Kidney epithelial cell (primary cell): ENCODE measurements at regions not wholly inside any gene's neighbourhood (a gene's known extent, or its start where the extent isn't known, plus 50 kb on each side); places are given as distances from the start of the nearest gene placed in this dataset.
A peak's percentile ranks its signal among the peaks of the same experiment; 100 is the strongest.

Source experiments
- DNase-seq: peaks from one replicate; pipeline ENCODE4 v3.0.0-alpha.2; 2010; ENCODE audit warnings: low read depth
- H3K27me3 ChIP-seq: 2 replicates; pipeline ENCODE4 v1.6.0; 2011; ENCODE audit warnings: low read length; ENCODE audit not compliant: control insufficient read depth, insufficient read depth
- H3K36me3 ChIP-seq: 2 replicates; pipeline ENCODE4 v1.5.1; 2011; ENCODE audit warnings: low read length; ENCODE audit not compliant: control insufficient read depth, insufficient read depth
- H3K4me3 ChIP-seq: 2 replicates; pipeline ENCODE4 v1.5.1; 2011; ENCODE audit warnings: low read depth, mild to moderate bottlenecking, control low read depth, low read length
- CTCF ChIP-seq: IDR thresholded peaks from 2 replicates; pipeline ENCODE4 v1.5.1; 2011; ENCODE audit warnings: mild to moderate bottlenecking, moderate library complexity, low read length, control low read depth, inconsistent platforms; ENCODE audit not compliant: insufficient read depth, poor library complexity, severe bottlenecking

DNA sequence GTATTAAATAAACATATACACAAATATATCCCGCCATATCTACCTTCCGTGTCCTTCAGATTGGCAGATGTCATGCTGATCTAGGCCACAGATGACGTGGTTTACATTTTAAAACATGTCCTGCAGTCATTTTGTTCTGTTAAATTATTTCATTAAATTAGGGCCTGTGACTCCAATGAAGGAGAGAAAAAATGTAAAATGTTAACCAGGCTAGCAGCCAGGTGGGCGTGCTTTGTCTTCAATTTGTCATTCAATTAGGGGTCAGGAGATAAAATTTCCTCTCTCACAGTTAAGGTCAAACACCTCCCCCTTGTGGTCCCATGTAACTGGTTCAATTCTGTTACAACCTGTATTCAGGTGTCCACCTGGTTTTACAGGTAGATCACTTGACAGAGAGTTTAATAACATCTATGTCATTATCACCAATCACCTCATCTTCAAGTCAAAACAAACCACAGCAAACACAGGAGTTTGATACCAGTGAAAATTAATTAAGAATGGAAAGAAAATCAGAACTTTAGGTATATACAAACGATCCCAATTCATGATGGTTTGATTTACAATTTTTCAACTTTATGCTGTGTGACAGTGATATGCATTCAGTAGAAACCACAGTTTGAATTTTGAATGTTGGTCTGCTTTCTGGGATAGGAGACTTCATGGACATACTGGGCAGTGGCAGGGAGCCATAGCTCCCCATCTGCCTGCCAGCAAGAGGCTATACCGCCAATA is 339.4 kb downstream of the CMPK2 start:
- no peak for DNase-seq
- no peaks in the 10 kb centered on the region for H3K36me3 ChIP-seq
- TF ChIP-seq CTCF, result peak; percentile 48
- no peaks in the 10 kb centered on the region for H3K27me3 ChIP-seq
- no peak overlapping the region for H3K4me3 ChIP-seq

DNA sequence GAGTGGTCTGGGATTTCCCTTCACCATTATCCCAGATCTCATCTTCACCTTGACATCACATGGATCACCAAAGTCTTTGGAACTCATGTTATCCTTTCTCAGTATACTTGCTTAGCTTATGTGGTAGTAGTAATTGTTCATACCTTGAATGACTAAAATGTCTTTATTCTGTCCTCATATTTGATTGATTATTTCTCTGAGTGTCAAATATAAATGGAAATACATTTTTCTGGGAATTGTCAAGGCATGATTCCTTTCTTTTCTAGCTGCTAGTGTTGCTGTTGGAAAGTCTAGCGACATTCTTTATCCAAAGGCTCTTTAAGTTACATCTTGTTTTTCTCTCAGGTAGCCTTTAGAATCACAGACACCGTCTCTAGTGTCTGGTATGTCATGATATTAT is 334.4 kb downstream of the CMPK2 start:
- no peak for DNase-seq
- Histone ChIP-seq H3K4me3 (no peak overlapping the region), H3K36me3 (no peaks in the 10 kb centered on the region), H3K27me3 (no peaks in the 10 kb centered on the region)
- TF ChIP-seq CTCF, result no peak

GRCh38 chr2:6535572-6535971 is 330.1 kb downstream of the CMPK2 start:
- no peak for TF ChIP-seq CTCF
- H3K4me3 ChIP-seq, result no peak overlapping the region
- no peaks in the 10 kb centered on the region for H3K27me3 ChIP-seq
- no peak for DNase-seq
- H3K36me3 ChIP-seq, result no peaks in the 10 kb centered on the region

GRCh38 chr2:6538607-6539006 is 327.1 kb downstream of the CMPK2 start:
- Histone ChIP-seq H3K27me3 (no peaks in the 10 kb centered on the region), H3K4me3 (no peak overlapping the region), H3K36me3 (no peaks in the 10 kb centered on the region)
- no peak for TF ChIP-seq CTCF
- DNase-seq, result no peak

- no peaks in the 10 kb centered on the region for H3K27me3 ChIP-seq
- TF ChIP-seq CTCF, result no peak
- no peak overlapping the region for H3K4me3 ChIP-seq
- DNase-seq, result no peak
- no peaks in the 10 kb centered on the region for H3K36me3 ChIP-seq
Observed at GRCh38 chr2:6545336-6545735, 320.4 kb downstream of the CMPK2 start.

DNA sequence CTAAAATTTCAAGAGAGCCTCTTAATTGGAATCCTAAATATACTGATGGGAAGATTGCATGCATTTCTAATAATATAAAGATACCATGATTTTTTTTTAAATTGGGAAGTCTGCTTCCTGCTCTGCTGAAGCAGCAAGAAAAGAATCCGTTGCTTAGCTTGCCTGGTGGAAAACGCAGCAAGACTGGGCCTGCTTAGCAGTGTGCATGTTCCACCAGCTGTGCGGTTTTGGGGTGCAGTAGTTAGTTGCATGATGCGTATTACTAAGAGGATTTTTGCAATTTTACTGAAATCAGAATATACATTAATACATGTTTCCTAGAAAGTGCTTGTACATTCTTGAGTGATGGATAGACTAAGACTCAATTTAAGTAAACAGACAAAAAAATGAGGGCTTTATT is 319.9 kb downstream of the CMPK2 start:
- no peaks in the 10 kb centered on the region for H3K36me3 ChIP-seq
- H3K27me3 ChIP-seq, result no peaks in the 10 kb centered on the region
- no peak for TF ChIP-seq CTCF
- no peak overlapping the region for H3K4me3 ChIP-seq
- DNase-seq, result no peak
